Breast epithelium (tissue), 3 donors: ENCODE measurements at regions not wholly inside any gene's neighbourhood (a gene's known extent, or its start where the extent isn't known, plus 50 kb on each side); places are given as distances from the start of the nearest gene placed in this dataset.

Experiments used
- CTCF ChIP-seq, 3 donors: fragments of 450-650 bp; IDR thresholded peaks; one replicate each; pipeline ENCODE4 v1.5.1; 2016 to 2017; ENCODE audit warnings: antibody characterized with exemption in 3 of 3, mild to moderate bottlenecking in 3 of 3, moderate library complexity in 3 of 3
- POLR2AphosphoS5 ChIP-seq, 3 donors: sonication (generic); formaldehyde crosslinking; IDR thresholded peaks; one replicate each; pipeline ENCODE4 v1.6.1; 2017; ENCODE audit warnings: antibody characterized with exemption in 3 of 3

DNA sequence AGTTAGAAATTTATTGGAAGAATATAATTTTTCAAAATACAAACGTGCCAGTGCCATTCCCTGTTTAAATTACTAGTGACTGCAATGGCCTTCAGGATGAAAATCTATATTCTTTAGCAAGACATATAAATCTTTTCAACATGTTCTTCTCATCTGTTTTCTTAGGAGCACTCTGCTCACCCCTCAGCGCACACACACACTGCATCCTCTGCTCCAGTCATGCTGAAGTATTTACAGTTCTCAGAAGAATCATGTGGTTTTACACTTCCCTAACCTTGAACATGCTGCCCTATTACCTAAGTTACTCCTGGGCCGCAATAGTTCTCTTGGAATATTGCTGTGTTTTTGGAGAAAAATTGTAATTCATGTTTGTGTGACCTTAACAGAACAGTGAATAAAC is 820.6 kb downstream of the CDH8 start:
- TF ChIP-seq POLR2AphosphoS5 (IDR thresholded peaks at IDR 0.05) (no peak), CTCF (IDR thresholded peaks at IDR 0.05) (no peak)
